ENCODE measurements at regions not wholly inside any gene's neighbourhood (a gene's known extent, or its start where the extent isn't known, plus 50 kb on each side); places are given as distances from the start of the nearest gene placed in this dataset.

- no peaks in the 10 kb centered on the region for H3K36me3 ChIP-seq (ENCODE audit: low read depth)
- no peak for DNase-seq (ENCODE audit: low spot score)
- no peak for TF ChIP-seq CTCF (IDR thresholded peaks at IDR 0.05; ENCODE audit: poor library complexity, severe bottlenecking)
These were observed 118.9 kb upstream of the NRP1 start for GRCh38 chr10:33453081-33454025.

GRCh38 chr10:33448421-33449140 is 114.1 kb upstream of the NRP1 start:
- no peaks in the 10 kb centered on the region for H3K27me3 ChIP-seq (ENCODE audit: insufficient read depth, poor library complexity, severe bottlenecking)
- TF ChIP-seq CTCF (IDR thresholded peaks at IDR 0.05; ENCODE audit: poor library complexity, severe bottlenecking), result no peak
- H3K27ac ChIP-seq (ENCODE audit: poor library complexity, severe bottlenecking), result no peak overlapping the region
- H3K4me3 ChIP-seq (ENCODE audit: severe bottlenecking), result no peak overlapping the region
- ATAC-seq (ENCODE audit: low read depth) (no peak), DNase-seq (ENCODE audit: low spot score) (no peak)
- no peaks in the 10 kb centered on the region for H3K36me3 ChIP-seq (ENCODE audit: low read depth)
- no peaks in the 10 kb centered on the region for H3K4me1 ChIP-seq (ENCODE audit: insufficient read depth, poor library complexity, severe bottlenecking)
- H3K9me3 ChIP-seq (ENCODE audit: severe bottlenecking), result peaks cover 3% of the 10 kb centered on the region

More at GRCh38 chr10:33453081-33454025, 118.9 kb upstream of the NRP1 start:
- H3K27me3 ChIP-seq (ENCODE audit: insufficient read depth, poor library complexity, severe bottlenecking), result no peaks in the 10 kb centered on the region
- no peak overlapping the region for H3K4me3 ChIP-seq (ENCODE audit: severe bottlenecking)
- no peaks in the 10 kb centered on the region for H3K4me1 ChIP-seq (ENCODE audit: insufficient read depth, poor library complexity, severe bottlenecking)
- no peak overlapping the region for H3K27ac ChIP-seq (ENCODE audit: poor library complexity, severe bottlenecking)
- H3K9me3 ChIP-seq (ENCODE audit: severe bottlenecking), result peaks cover 3% of the 10 kb centered on the region
- ATAC-seq (ENCODE audit: low read depth), result peak; percentile 75; the same call in 2 of the 3 replicates

DNA sequence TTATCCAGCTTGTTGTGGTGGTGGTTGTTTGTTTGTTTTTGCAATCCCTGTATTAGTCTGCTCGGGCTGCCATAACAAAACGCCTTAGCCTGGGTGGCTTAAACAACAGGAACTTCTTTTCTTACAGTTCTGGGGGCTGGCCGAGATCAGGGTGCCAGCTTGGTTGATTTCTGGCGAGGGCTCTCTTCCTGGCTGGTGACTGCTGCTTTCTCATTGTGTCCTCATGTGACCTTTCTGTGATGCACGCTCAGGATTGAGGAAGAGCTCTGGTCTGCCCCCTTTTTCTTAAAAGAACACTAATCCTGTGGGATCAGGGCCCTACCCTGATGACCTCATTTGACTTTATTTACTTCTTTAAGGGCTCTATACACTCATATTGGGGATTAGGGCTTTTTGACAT is 107.1 kb upstream of the NRP1 start:
- H3K4me1 ChIP-seq (ENCODE audit: insufficient read depth, poor library complexity, severe bottlenecking), result no peaks in the 10 kb centered on the region
- H3K9me3 ChIP-seq (ENCODE audit: severe bottlenecking), result no peaks in the 10 kb centered on the region
- no peak overlapping the region for H3K4me3 ChIP-seq (ENCODE audit: severe bottlenecking)
- ATAC-seq (ENCODE audit: low read depth), result no peak
- TF ChIP-seq CTCF (IDR thresholded peaks at IDR 0.05; ENCODE audit: poor library complexity, severe bottlenecking), result no peak
- no peak overlapping the region for H3K27ac ChIP-seq (ENCODE audit: poor library complexity, severe bottlenecking)
- no peak for DNase-seq (ENCODE audit: low spot score)
- no peaks in the 10 kb centered on the region for H3K27me3 ChIP-seq (ENCODE audit: insufficient read depth, poor library complexity, severe bottlenecking)
- no peaks in the 10 kb centered on the region for H3K36me3 ChIP-seq (ENCODE audit: low read depth)

DNA sequence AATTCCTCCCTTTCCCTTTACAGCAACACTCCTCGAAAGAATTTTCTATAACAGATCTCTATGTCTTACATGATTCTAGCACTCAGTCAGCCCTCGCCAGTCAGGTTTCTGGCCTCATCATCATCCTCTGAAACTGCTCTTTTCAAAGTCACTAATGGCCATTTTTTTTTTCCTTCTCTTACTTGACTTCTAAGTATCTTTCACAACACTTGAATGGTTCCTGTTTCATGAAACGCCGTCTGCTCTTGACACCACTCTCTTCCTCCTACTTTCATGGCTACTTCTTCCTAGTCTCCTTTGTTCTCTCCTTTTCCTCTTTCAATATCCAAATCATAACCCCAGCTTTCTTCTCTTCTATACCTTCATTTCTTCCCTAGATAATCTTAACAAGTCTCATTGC is 100.5 kb upstream of the NRP1 start:
- Histone ChIP-seq H3K27ac (ENCODE audit: poor library complexity, severe bottlenecking) (no peak overlapping the region), H3K27me3 (ENCODE audit: insufficient read depth, poor library complexity, severe bottlenecking) (no peaks in the 10 kb centered on the region), H3K36me3 (ENCODE audit: low read depth) (no peaks in the 10 kb centered on the region), H3K9me3 (ENCODE audit: severe bottlenecking) (no peaks in the 10 kb centered on the region), H3K4me3 (ENCODE audit: severe bottlenecking) (no peak overlapping the region), H3K4me1 (ENCODE audit: insufficient read depth, poor library complexity, severe bottlenecking) (no peaks in the 10 kb centered on the region)
- no peak for DNase-seq (ENCODE audit: low spot score)
- TF ChIP-seq CTCF (IDR thresholded peaks at IDR 0.05; ENCODE audit: poor library complexity, severe bottlenecking), result no peak
- no peak for ATAC-seq (ENCODE audit: low read depth)
